Hepatocyte (in vitro differentiated cells): ENCODE measurements at regions not wholly inside any gene's neighbourhood (a gene's known extent, or its start where the extent isn't known, plus 50 kb on each side); places are given as distances from the start of the nearest gene placed in this dataset.

ENCODE experiments used
- DNase-seq: peaks from one replicate; pipeline ENCODE4 v3.0.0-alpha.2; 2016; ENCODE audit warnings: low spot score
- H2AFZ ChIP-seq: fragments of 200-600 bp; sonication (generic); 2 replicates; pipeline ENCODE4 v1.6.0; 2016; ENCODE audit warnings: antibody characterized with exemption, mild to moderate bottlenecking
- H3K27ac ChIP-seq: fragments of 200-600 bp; sonication (generic); 2 replicates; pipeline ENCODE4 v1.5.1; 2016; ENCODE audit warnings: mild to moderate bottlenecking
- H3K27me3 ChIP-seq: fragments of 200-600 bp; sonication (generic); 2 replicates; pipeline ENCODE4 v1.6.1; 2016
- H3K36me3 ChIP-seq: fragments of 200-600 bp; sonication (generic); replicated peaks from 2 replicates; pipeline ENCODE4 v1.5.1; 2016; ENCODE audit warnings: low read depth; ENCODE audit not compliant: insufficient read depth
- H3K4me1 ChIP-seq: fragments of 200-600 bp; sonication (generic); 2 replicates; pipeline ENCODE4 v1.5.1; 2016; ENCODE audit warnings: mild to moderate bottlenecking, moderate library complexity; ENCODE audit not compliant: insufficient read depth
- H3K4me2 ChIP-seq: fragments of 200-600 bp; sonication (generic); 2 replicates; pipeline ENCODE4 v1.6.0; 2016
- H3K4me3 ChIP-seq: fragments of 200-600 bp; sonication (generic); 2 replicates; pipeline ENCODE4 v1.5.1; 2016; ENCODE audit warnings: mild to moderate bottlenecking
- H3K79me2 ChIP-seq: fragments of 200-600 bp; sonication (generic); 2 replicates; pipeline ENCODE4 v1.6.0; 2017; ENCODE audit warnings: mild to moderate bottlenecking
- H3K9me2 ChIP-seq: fragments of 200-600 bp; sonication (generic); replicated peaks from 2 replicates; pipeline ENCODE4 v1.6.0; 2017; ENCODE audit warnings: mild to moderate bottlenecking; ENCODE audit not compliant: insufficient read depth
- H3K9me3 ChIP-seq: fragments of 200-600 bp; sonication (generic); 2 replicates; pipeline ENCODE4 v1.5.1; 2016; ENCODE audit warnings: low read depth, mild to moderate bottlenecking
- H4K20me1 ChIP-seq: fragments of 200-600 bp; sonication (generic); 2 replicates; pipeline ENCODE4 v1.6.0; 2016; ENCODE audit warnings: mild to moderate bottlenecking; ENCODE audit not compliant: insufficient read depth, poor library complexity, severe bottlenecking
- CTCF ChIP-seq: fragments of 200-600 bp; sonication (generic); IDR thresholded peaks from 2 replicates; pipeline ENCODE4 v1.5.1; 2016; ENCODE audit warnings: antibody characterized with exemption, mild to moderate bottlenecking; ENCODE audit not compliant: poor library complexity
- EZH2 ChIP-seq: fragments of 200-600 bp; sonication (generic); IDR thresholded peaks from 2 replicates; pipeline ENCODE4 v1.6.1; 2016; ENCODE audit warnings: antibody characterized with exemption, mild to moderate bottlenecking, borderline replicate concordance
- EZH2phosphoT487 ChIP-seq: fragments of 200-600 bp; sonication (generic); IDR thresholded peaks from one replicate; pipeline ENCODE4 v1.6.1; 2018; ENCODE audit warnings: antibody characterized with exemption, mild to moderate bottlenecking, low read depth, moderate library complexity; ENCODE audit not compliant: unreplicated experiment, severe bottlenecking
- WGBS: methylation state at CpG from one replicate; pipeline ENCODE4 v1.1.6; 2016; ENCODE audit warnings: low lambda C conversion rate; ENCODE audit errors: missing lambda C conversion rate; 5-methylcytosine and 5-hydroxymethylcytosine counted together

DNA sequence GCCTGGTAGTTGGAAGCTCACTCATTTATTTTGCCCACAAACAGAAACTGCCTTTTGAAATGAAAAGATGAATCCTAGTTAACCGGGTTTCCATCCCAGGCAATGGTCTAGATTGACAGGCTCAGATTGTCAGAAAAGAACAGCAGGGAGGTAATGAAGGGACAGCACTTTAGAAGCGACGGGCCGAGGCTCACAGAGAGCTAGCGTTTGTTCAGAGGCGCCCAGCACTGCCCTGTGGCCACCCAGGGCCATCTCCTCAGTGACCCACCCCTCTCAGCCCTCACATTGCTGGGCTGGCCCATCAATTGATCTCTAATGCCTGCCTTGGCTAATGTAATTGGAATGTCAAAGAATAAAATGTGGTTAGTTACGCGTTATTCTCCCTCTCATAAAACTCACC lies 304.8 kb downstream of the CDCA7 start:
- Histone ChIP-seq H3K9me3 (no peaks in the 10 kb centered on the region), H3K27me3 (no peaks in the 10 kb centered on the region), H3K36me3 (no peaks in the 10 kb centered on the region), H3K4me2 (no peak overlapping the region), H2AFZ (no peak overlapping the region), H3K9me2 (no peaks in the 10 kb centered on the region), H3K4me1 (peaks cover 3% of the 10 kb centered on the region), H3K4me3 (no peak overlapping the region), H4K20me1 (no peaks in the 10 kb centered on the region), H3K27ac (no peak overlapping the region), H3K79me2 (no peaks in the 10 kb centered on the region)
- WGBS: 94% methylated on average over 8 of the region's 8 CpGs
- DNase-seq: no peak
- TF ChIP-seq EZH2phosphoT487 (no peak), EZH2 (no peak), CTCF (no peak)

GRCh38 chr2:173661586-173661985 lies 303.6 kb downstream of the SP3 start:
- Histone ChIP-seq H2AFZ (no peak overlapping the region), H3K9me2 (no peaks in the 10 kb centered on the region), H3K4me2 (no peak overlapping the region), H3K9me3 (no peaks in the 10 kb centered on the region), H3K27ac (no peak overlapping the region), H3K27me3 (no peaks in the 10 kb centered on the region), H3K79me2 (no peaks in the 10 kb centered on the region), H4K20me1 (no peaks in the 10 kb centered on the region), H3K36me3 (no peaks in the 10 kb centered on the region), H3K4me1 (peaks cover 3% of the 10 kb centered on the region), H3K4me3 (no peak overlapping the region)
- WGBS: 91% methylated on average over 2 of the region's 2 CpGs
- TF ChIP-seq CTCF (no peak), EZH2phosphoT487 (no peak), EZH2 (no peak)
- no peak for DNase-seq

DNA sequence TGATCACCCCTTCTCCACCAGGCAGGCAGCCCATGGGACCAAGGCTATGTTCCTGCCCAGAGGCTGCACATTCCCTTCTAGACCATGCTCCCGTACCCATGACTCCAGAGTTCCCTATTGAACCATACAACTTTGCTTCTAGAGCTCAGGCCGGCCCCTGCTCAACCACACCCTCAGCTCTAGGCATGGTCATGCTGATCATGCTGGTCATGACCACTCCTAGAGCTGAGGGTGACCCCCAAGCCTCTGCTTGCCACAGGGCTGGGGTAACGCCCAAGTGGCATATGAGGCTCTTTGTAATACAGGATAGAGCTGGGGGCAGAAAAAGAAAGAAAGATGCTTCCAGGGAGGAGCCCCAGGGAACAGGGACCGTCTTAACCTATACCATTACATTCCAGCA lies 301.8 kb downstream of the SP3 start:
- TF ChIP-seq CTCF: no peak
- TF ChIP-seq EZH2: no peak
- no peak for TF ChIP-seq EZH2phosphoT487
- 93% methylated on average over 4 of the region's 4 CpGs for WGBS
- no peaks in the 10 kb centered on the region for H3K36me3 ChIP-seq

More for the DNA sequence above, 301.8 kb downstream of the SP3 start:
- Histone ChIP-seq H3K79me2 (no peaks in the 10 kb centered on the region), H3K4me1 (no peaks in the 10 kb centered on the region), H3K4me2 (no peak overlapping the region), H3K27ac (no peak overlapping the region), H3K9me3 (no peaks in the 10 kb centered on the region), H2AFZ (no peak overlapping the region), H3K9me2 (no peaks in the 10 kb centered on the region), H3K27me3 (no peaks in the 10 kb centered on the region), H3K4me3 (no peak overlapping the region), H4K20me1 (no peaks in the 10 kb centered on the region)
- no peak for DNase-seq
